KMS-11 (cell line): ENCODE measurements at regions not wholly inside any gene's neighbourhood (a gene's known extent, or its start where the extent isn't known, plus 50 kb on each side); places are given as distances from the start of the nearest gene placed in this dataset.

Experiments used
- H2AFZ ChIP-seq: fragments of 200-600 bp; sonication (generic); 2 replicates; pipeline ENCODE4 v1.6.1; 2016; ENCODE audit warnings: antibody characterized with exemption, mixed run types, low read depth
- H3K27ac ChIP-seq: fragments of 200-600 bp; sonication (generic); 2 replicates; pipeline ENCODE4 v1.6.1; 2016; ENCODE audit warnings: mild to moderate bottlenecking, mixed run types
- H3K27me3 ChIP-seq: fragments of 200-600 bp; sonication (generic); 2 replicates; pipeline ENCODE4 v1.6.1; 2017; ENCODE audit warnings: mild to moderate bottlenecking, low read depth, mixed run types, moderate library complexity; ENCODE audit not compliant: insufficient read depth
- H3K36me3 ChIP-seq: fragments of 200-600 bp; sonication (generic); 2 replicates; pipeline ENCODE4 v1.6.1; 2017; ENCODE audit warnings: mild to moderate bottlenecking, mixed run types; ENCODE audit not compliant: insufficient read depth
- H3K4me1 ChIP-seq: fragments of 200-600 bp; sonication (generic); 2 replicates; pipeline ENCODE4 v1.6.1; 2016; ENCODE audit warnings: mild to moderate bottlenecking, low read depth, mixed run types; ENCODE audit not compliant: poor library complexity, severe bottlenecking
- H3K4me2 ChIP-seq: fragments of 200-600 bp; sonication (generic); 2 replicates; pipeline ENCODE4 v1.7.0; 2016; ENCODE audit warnings: mild to moderate bottlenecking, mixed run types
- H3K4me3 ChIP-seq: fragments of 200-600 bp; sonication (generic); IDR thresholded peaks from 2 replicates; pipeline ENCODE4 v1.6.1; 2017; ENCODE audit warnings: low read depth, low read length, mixed read lengths; ENCODE audit not compliant: insufficient read depth
- H3K79me2 ChIP-seq: fragments of 200-600 bp; sonication (generic); 2 replicates; pipeline ENCODE4 v1.6.1; 2016; ENCODE audit warnings: low read depth, mixed run types; ENCODE audit not compliant: insufficient read depth
- H3K9ac ChIP-seq: fragments of 200-600 bp; sonication (generic); 2 replicates; pipeline ENCODE4 v1.6.1; 2016; ENCODE audit warnings: mild to moderate bottlenecking, mixed run types
- H4K20me1 ChIP-seq: fragments of 200-600 bp; sonication (generic); 2 replicates; pipeline ENCODE4 v1.6.1; 2016; ENCODE audit warnings: mild to moderate bottlenecking, mixed run types; ENCODE audit not compliant: insufficient read depth
- TF ChIP-seq, protein P1 (sequence below): fragments of 200-600 bp; sonication (generic); conservative IDR thresholded peaks from 2 replicates; pipeline ENCODE4 v1.6.1; 2017; ENCODE audit warnings: low read depth, mild to moderate bottlenecking, antibody characterized with exemption, low read length, moderate library complexity, mixed read lengths

DNA sequence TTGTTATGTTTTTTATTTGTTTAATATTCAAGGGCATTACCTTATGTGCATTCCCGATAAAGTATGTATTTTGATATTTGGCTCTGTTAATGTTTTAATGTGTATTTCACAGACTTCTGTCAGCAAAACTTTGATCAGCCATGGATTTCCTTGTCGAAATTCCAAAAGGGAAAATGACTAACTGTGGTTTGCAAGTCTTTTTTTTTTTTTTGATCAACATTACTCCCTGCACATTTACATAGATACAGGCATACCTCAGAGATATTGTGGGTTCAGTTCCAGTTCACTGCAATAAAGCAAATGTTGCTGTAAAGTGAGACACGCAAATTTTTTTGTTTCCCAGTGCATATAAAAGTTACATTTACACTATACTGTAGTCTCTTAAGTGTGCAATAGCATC lies 351.9 kb downstream of the CXCL12 start:
- Histone ChIP-seq H3K4me2 (no peak overlapping the region), H4K20me1 (no peaks in the 10 kb centered on the region), H3K9ac (no peak overlapping the region), H3K27me3 (no peaks in the 10 kb centered on the region), H2AFZ (no peak overlapping the region), H3K36me3 (no peaks in the 10 kb centered on the region), H3K4me3 (no peak overlapping the region), H3K27ac (no peak overlapping the region), H3K4me1 (no peaks in the 10 kb centered on the region), H3K79me2 (no peaks in the 10 kb centered on the region)
- TF ChIP-seq, protein P1, sequence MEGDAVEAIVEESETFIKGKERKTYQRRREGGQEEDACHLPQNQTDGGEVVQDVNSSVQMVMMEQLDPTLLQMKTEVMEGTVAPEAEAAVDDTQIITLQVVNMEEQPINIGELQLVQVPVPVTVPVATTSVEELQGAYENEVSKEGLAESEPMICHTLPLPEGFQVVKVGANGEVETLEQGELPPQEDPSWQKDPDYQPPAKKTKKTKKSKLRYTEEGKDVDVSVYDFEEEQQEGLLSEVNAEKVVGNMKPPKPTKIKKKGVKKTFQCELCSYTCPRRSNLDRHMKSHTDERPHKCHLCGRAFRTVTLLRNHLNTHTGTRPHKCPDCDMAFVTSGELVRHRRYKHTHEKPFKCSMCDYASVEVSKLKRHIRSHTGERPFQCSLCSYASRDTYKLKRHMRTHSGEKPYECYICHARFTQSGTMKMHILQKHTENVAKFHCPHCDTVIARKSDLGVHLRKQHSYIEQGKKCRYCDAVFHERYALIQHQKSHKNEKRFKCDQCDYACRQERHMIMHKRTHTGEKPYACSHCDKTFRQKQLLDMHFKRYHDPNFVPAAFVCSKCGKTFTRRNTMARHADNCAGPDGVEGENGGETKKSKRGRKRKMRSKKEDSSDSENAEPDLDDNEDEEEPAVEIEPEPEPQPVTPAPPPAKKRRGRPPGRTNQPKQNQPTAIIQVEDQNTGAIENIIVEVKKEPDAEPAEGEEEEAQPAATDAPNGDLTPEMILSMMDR, result no peak

DNA sequence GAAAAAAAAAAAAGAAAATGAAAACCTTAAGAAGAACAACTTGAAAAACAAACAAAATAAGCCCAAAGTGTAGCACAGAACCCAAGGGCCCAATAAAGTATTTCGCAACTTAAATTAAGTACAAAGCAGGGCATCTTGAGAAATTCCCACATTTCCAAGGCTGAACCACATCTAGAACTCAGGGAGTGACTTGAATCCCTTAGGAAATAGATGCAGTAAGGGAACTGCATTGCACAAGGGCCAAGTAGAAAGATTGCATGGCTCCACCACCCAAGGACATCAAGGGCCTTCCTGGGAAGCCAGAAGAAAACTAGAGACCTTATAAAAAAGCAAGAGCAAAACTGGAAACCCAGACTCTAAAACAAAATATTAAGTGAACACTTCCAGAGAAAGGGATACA lies 352.7 kb downstream of the CXCL12 start:
- Histone ChIP-seq H3K79me2 (no peaks in the 10 kb centered on the region), H3K4me1 (no peaks in the 10 kb centered on the region), H3K9ac (no peak overlapping the region), H3K4me3 (no peak overlapping the region), H3K4me2 (no peak overlapping the region), H3K27ac (no peak overlapping the region), H3K36me3 (no peaks in the 10 kb centered on the region), H4K20me1 (no peaks in the 10 kb centered on the region), H3K27me3 (no peaks in the 10 kb centered on the region), H2AFZ (no peak overlapping the region)
- TF ChIP-seq, protein P1, result no peak

DNA sequence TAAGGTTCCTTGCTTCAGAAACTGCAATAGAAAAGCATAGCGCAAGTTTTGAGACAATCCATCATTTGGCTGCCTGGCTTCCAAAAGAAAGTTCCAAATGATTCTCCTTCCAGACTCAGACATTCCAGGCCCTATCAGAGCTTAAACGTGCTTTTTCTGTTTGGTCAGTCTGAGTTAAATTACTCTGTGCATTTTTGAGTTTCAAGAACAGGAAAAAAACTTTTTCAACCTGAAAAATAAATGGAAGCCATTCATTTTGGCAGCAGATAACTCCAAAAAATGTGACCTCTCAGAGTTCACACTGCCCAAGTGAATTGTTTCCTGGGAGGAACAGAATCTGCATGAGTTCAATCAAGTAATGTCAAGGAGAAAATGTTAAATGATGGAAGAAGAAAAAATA lies 354.2 kb downstream of the CXCL12 start:
- H3K4me2 ChIP-seq, result no peak overlapping the region
- TF ChIP-seq, protein P1, result no peak
- no peak overlapping the region for H3K4me3 ChIP-seq
- no peaks in the 10 kb centered on the region for H4K20me1 ChIP-seq
- H3K9ac ChIP-seq, result no peak overlapping the region
- H2AFZ ChIP-seq, result no peak overlapping the region
- H3K27ac ChIP-seq, result no peak overlapping the region
- no peaks in the 10 kb centered on the region for H3K4me1 ChIP-seq
- no peaks in the 10 kb centered on the region for H3K27me3 ChIP-seq
- H3K79me2 ChIP-seq, result no peaks in the 10 kb centered on the region
- no peaks in the 10 kb centered on the region for H3K36me3 ChIP-seq

DNA sequence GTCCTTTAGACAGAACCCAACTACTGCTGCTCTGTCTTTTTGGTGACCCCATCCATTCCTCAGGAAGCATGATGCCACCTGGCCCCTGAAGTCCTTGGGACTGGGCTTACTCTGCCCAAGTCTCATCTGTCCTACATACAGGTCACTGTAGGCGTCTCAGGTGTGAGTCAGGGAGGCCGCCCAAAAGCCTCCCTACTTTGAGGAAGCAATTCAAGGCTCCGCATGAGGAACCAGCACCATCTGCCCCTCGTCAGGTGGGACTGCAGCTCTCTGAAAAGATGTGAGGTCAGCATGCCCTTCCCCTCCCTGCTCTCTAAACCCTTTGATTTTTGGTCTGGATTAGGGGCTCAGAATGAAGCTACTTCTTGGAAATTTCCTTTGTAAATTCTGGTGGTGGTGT lies 354.8 kb downstream of the CXCL12 start:
- Histone ChIP-seq H3K4me1 (no peaks in the 10 kb centered on the region), H3K4me3 (no peak overlapping the region), H3K79me2 (no peaks in the 10 kb centered on the region), H3K9ac (no peak overlapping the region), H3K4me2 (no peak overlapping the region), H3K27me3 (no peaks in the 10 kb centered on the region), H2AFZ (no peak overlapping the region), H4K20me1 (no peaks in the 10 kb centered on the region), H3K27ac (no peak overlapping the region), H3K36me3 (no peaks in the 10 kb centered on the region)
- TF ChIP-seq, protein P1, result no peak
